Gastrocnemius medialis (tissue), 4 donors: ENCODE measurements at regions not wholly inside any gene's neighbourhood (a gene's known extent, or its start where the extent isn't known, plus 50 kb on each side); places are given as distances from the start of the nearest gene placed in this dataset.

Experiments used
- CTCF ChIP-seq, 5 experiments: fragments of 450-650 bp in 3 of 5; fragments of 200-600 bp in 2 of 5; sonication (generic) in 2 of 5; IDR thresholded peaks in 4 of 5; conservative IDR thresholded peaks in 1 of 5; 1 replicate in 4 of 5; 2 replicates in 1 of 5; pipeline ENCODE4 v1.5.1; 2016 to 2019; ENCODE audit warnings: antibody characterized with exemption in 5 of 5, mild to moderate bottlenecking in 3 of 5, moderate library complexity in 3 of 5
- POLR2A ChIP-seq, 2 donors: fragments of 450-650 bp; IDR thresholded peaks; one replicate each; pipeline ENCODE4 v1.6.1; 2017; ENCODE audit warnings: antibody characterized with exemption in 2 of 2, mild to moderate bottlenecking in 2 of 2, moderate library complexity in 2 of 2

DNA sequence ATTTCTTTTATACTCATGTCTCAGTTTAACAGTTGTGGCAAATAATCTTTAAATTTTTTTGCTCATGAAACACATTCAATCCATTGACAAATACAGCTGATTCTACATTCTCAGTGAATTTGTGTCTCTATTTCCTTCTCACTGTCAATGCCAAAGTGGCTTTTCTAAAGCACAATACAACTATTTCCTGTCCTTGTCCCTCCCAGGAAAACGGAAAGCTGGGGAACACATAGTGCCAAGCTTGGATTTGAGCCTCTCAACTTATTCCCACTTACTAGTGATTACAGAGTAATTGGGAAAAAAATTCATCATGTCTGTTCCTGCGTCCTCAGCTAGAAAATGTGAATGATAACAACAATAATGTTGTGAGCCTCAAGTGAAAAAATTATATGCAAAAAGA is 899.7 kb upstream of the CDH2 start:
- TF ChIP-seq CTCF (IDR thresholded peaks at IDR 0.05 in 4 of 5, conservative IDR thresholded peaks at IDR 0.05 in 1 of 5) (no peak), POLR2A (IDR thresholded peaks at IDR 0.05) (no peak)
